ENCODE measurements at regions not wholly inside any gene's neighbourhood (a gene's known extent, or its start where the extent isn't known, plus 50 kb on each side); places are given as distances from the start of the nearest gene placed in this dataset.

GRCh38 chr14:89641495-89642175, 224.6 kb upstream of the FOXN3 start:
- TF ChIP-seq TAF1 (IDR thresholded peaks at IDR 0.05; ENCODE audit: borderline replicate concordance, insufficient read depth, low read length): no peak
- no peak for TF ChIP-seq POLR2AphosphoS5 (IDR thresholded peaks at IDR 0.05; ENCODE audit: low read depth, low read length)
